ENCODE measurements at regions not wholly inside any gene's neighbourhood (a gene's known extent, or its start where the extent isn't known, plus 50 kb on each side); places are given as distances from the start of the nearest gene placed in this dataset.

DNA sequence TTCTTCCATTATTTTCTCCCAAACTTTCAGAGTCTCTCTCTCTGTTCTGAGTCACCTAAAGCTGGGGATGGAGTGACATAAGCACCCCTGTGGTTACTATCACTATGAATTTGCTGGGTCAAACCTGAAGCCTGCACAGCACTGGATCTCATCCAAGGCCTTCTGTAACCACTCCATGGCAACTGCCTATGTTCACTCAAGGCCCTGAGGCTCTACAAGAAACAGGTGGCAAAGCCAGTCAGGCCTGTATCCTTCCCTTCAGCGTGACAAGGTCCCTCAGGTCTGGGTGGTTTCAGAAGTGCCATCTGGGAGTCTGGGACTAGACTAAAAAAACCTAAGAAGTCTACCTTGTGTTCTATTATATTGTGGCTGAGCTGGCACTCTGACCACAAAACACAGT lies 1278.8 kb upstream of the EYS start:
- TF ChIP-seq CTCF (IDR thresholded peaks at IDR 0.05) = no peak

DNA sequence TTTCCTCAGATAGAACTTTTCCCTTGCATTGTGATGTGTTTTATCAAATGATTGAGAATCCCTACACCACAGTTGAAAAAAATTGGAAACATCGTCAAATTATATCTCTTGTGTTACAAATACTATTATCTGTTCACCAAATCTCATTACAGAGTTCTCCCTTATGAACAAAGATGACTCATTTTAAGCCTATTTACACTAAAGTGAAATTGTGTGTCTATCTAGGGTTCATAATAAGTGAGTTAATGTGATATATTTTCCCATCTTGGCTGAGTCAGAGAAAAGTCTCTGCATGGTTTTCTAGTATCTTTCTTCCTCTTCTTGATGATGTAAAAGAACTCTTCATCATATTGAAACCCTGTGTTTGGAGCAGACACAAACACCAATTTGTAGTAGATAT lies 1263.3 kb upstream of the EYS start:
- TF ChIP-seq CTCF (IDR thresholded peaks at IDR 0.05) = no peak

DNA sequence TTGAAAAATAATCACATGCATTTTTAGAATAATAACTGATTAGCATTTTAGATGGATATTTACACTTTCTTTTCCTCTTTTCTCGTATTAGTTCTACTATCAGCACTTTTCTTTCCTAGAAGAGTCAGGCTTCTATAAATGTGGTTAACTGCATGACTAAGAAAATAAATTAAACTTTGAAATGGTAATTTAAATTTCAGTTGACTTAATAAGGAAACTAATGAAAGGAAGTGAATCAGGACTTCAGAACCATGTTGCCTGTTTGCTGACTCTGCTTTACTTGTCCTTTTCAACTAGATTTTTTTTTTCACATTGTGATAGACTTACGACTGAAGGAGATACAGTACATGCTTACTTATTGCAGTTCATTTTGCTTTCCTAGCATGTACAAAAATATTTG lies 1258.2 kb upstream of the EYS start:
- no peak for TF ChIP-seq CTCF (IDR thresholded peaks at IDR 0.05)

DNA sequence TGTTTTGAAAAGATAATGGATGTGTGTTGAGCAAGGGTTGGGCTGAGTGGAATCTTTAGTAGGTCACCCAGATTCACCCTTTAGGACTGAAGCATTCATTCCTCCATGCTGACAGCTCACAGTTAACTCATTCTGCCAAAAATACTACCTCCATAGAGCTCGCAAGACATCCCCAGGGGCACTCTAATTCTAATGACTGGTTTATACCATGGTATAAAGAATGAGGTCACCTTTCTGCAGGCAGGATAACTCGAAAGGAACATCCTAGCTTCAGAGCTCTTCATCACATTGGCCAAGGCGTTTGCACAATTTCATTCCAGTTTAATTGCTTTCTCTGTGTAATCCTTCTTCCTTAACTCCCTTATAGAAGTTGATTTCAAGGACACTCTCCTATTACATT lies 1257.2 kb upstream of the EYS start:
- no peak for TF ChIP-seq CTCF (IDR thresholded peaks at IDR 0.05)

- TF ChIP-seq CTCF (IDR thresholded peaks at IDR 0.05) = no peak
Observed at GRCh38 chr6:66962082-66962481, 1255.1 kb upstream of the EYS start.

GRCh38 chr6:66961191-66961590 lies 1254.2 kb upstream of the EYS start:
- no peak for TF ChIP-seq CTCF (IDR thresholded peaks at IDR 0.05)

DNA sequence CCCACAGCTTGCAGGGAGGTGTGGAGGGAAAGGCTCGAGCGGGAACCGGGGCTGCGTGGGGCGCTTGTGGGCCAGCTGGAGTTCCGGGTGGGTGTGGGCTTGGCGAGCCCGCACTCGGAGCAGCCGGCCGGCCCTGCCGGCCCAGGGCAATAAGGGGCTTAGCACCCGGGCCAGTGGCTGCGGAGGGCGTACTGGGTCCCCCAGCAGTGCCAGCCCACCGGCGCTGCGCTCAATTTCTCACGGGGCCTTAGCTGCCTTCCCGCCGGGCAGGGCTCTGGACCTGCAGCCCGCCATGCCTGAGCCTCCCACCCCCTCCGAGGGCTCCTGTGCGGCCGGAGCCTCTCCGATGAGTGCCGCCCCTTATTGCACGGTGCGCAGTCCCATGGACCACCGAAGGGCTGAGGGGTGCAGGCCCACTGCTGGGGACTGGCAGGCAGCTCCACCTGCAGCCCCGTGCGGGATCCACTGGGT lies 1242.2 kb upstream of the EYS start:
- TF ChIP-seq CTCF (IDR thresholded peaks at IDR 0.05) = no peak

- no peak for TF ChIP-seq CTCF (IDR thresholded peaks at IDR 0.05)
Observed at GRCh38 chr6:66948106-66948505, 1241.1 kb upstream of the EYS start.

All from LNCAP (cell line).